ENCODE measurements at regions not wholly inside any gene's neighbourhood (a gene's known extent, or its start where the extent isn't known, plus 50 kb on each side); places are given as distances from the start of the nearest gene placed in this dataset.

GRCh38 chr3:176932433-176932832 is 264.8 kb downstream of the TBL1XR1 start:
- Histone ChIP-seq H3K23ac (ENCODE audit: insufficient read length, low read depth, low read length) (no peak overlapping the region), H2BK5ac (ENCODE audit: insufficient read length, low read length) (no peak overlapping the region), H3K18ac (ENCODE audit: insufficient read length, low read depth, low read length) (no peak overlapping the region), H4K20me1 (ENCODE audit: control insufficient read depth, insufficient read depth, insufficient read length) (no peaks in the 10 kb centered on the region), H3K27me3 (ENCODE audit: insufficient read depth, low read length) (no peaks in the 10 kb centered on the region), H3K79me1 (ENCODE audit: insufficient read depth, low read depth, low read length, poor library complexity, severe bottlenecking) (no peaks in the 10 kb centered on the region), H3K4me2 (ENCODE audit: insufficient read depth, insufficient read length, low read length) (no peak overlapping the region), H2BK20ac (ENCODE audit: low read depth, low read length, poor library complexity, severe bottlenecking) (no peak overlapping the region), H4K8ac (replicated peaks; ENCODE audit: insufficient read length, low read depth, low read length) (no peak overlapping the region), H2AK5ac (ENCODE audit: insufficient read length, low read length) (no peak overlapping the region), H3K14ac (ENCODE audit: insufficient read depth, low read length) (no peak overlapping the region), H3K4me1 (ENCODE audit: insufficient read depth, low read length) (no peaks in the 10 kb centered on the region), H3K79me2 (ENCODE audit: insufficient read depth, low read length) (no peaks in the 10 kb centered on the region), H3K4ac (ENCODE audit: low read depth, low read length) (no peak overlapping the region), H2BK120ac (ENCODE audit: low read depth, low read length, poor library complexity, severe bottlenecking) (no peak overlapping the region), H3T11ph (ENCODE audit: low read length) (no peak overlapping the region), H4K91ac (ENCODE audit: insufficient read length, low read depth, low read length) (no peak overlapping the region), H3K56ac (ENCODE audit: insufficient read length, low read depth, low read length) (no peak overlapping the region), H2AFZ (ENCODE audit: low read length) (no peak overlapping the region), H2BK15ac (ENCODE audit: low read depth, low read length) (no peak overlapping the region), H3K27ac (ENCODE audit: insufficient read length, low read depth, low read length) (no peak overlapping the region), H4K5ac (ENCODE audit: insufficient read length, low read depth, low read length) (no peak overlapping the region), H3K9me3 (ENCODE audit: control insufficient read depth, low read depth, low read length) (no peaks in the 10 kb centered on the region), H3K23me2 (ENCODE audit: insufficient read length, low read depth, low read length, poor library complexity, severe bottlenecking) (no peaks in the 10 kb centered on the region), H3K9ac (ENCODE audit: extremely low read depth, insufficient read length, low read length) (no peak overlapping the region), H2BK12ac (ENCODE audit: insufficient read length, low read depth, low read length) (no peak overlapping the region)
- H3K4me3 Mint-ChIP-seq, result no peak overlapping the region
- H3K36me3 Mint-ChIP-seq (ENCODE audit: insufficient read depth in 1 of 3, low read depth in 3 of 3), result peaks cover 0 to 5% (median 0%) of the 10 kb centered on the region in 3 experiments; a peak in 1 of 7 replicates
- H3K9me3 Mint-ChIP-seq, result peaks cover 0 to 7% of the 10 kb centered on the region in 2 experiments; a peak in 2 of 5 replicates
- no peaks in the 10 kb centered on the region for H3K27me3 Mint-ChIP-seq (ENCODE audit: low read depth)
- TF ChIP-seq, protein P1, sequence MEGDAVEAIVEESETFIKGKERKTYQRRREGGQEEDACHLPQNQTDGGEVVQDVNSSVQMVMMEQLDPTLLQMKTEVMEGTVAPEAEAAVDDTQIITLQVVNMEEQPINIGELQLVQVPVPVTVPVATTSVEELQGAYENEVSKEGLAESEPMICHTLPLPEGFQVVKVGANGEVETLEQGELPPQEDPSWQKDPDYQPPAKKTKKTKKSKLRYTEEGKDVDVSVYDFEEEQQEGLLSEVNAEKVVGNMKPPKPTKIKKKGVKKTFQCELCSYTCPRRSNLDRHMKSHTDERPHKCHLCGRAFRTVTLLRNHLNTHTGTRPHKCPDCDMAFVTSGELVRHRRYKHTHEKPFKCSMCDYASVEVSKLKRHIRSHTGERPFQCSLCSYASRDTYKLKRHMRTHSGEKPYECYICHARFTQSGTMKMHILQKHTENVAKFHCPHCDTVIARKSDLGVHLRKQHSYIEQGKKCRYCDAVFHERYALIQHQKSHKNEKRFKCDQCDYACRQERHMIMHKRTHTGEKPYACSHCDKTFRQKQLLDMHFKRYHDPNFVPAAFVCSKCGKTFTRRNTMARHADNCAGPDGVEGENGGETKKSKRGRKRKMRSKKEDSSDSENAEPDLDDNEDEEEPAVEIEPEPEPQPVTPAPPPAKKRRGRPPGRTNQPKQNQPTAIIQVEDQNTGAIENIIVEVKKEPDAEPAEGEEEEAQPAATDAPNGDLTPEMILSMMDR (conservative IDR thresholded peaks at IDR 0.05), result no peak
- no peak for DNase-seq
- no CpG with 5 or more reads among the region's 3 CpGs for WGBS (ENCODE audit: extremely low coverage, insufficient read length, low lambda C conversion rate)
- no peak overlapping the region for H3K27ac Mint-ChIP-seq
- H3K4me1 Mint-ChIP-seq, result peaks cover 0 to 5% of the 10 kb centered on the region in 2 experiments; a peak in 1 of 4 replicates

Measured in H9 (cell line).